AG04450 (cell line): ENCODE measurements at regions not wholly inside any gene's neighbourhood (a gene's known extent, or its start where the extent isn't known, plus 50 kb on each side); places are given as distances from the start of the nearest gene placed in this dataset.

Experiments
- CTCF ChIA-PET: fragments of 300-600, 350-600 bp; formaldehyde crosslinking; extraction: SDS; loops from one replicate; lab custom pipeline; 2022; ENCODE audit warnings: antibody characterized with exemption, inconsistent platforms; lab: Charles Lee
- POLR2A ChIA-PET: fragments of 350-600 bp; formaldehyde crosslinking; extraction: SDS; loops from one replicate; lab custom pipeline; 2021; ENCODE audit warnings: antibody characterized with exemption, inconsistent platforms; lab: Yijun Ruan, JAX
- DNase-seq: peaks from one replicate; pipeline ENCODE4 v3.0.0-alpha.2; 2011; ENCODE audit warnings: low read depth, low spot score
- H3K27ac ChIP-seq: one replicate; pipeline ENCODE4 v1.5.1; 2012; ENCODE audit warnings: low read depth, low read length, control low read depth
- H3K27me3 ChIP-seq: one replicate; pipeline ENCODE4 v1.6.0; 2012; ENCODE audit warnings: low read length; ENCODE audit not compliant: control insufficient read depth, insufficient read depth
- H3K4me3 ChIP-seq: 2 replicates; pipeline ENCODE4 v1.5.1; 2011; ENCODE audit warnings: mild to moderate bottlenecking, low read depth, low read length, control low read depth
- H3K9me3 ChIP-seq: 2 replicates; pipeline ENCODE4 v1.5.1; 2012; ENCODE audit warnings: low read length; ENCODE audit not compliant: control insufficient read depth, insufficient read depth
- TF ChIP-seq, protein P1 (sequence below): IDR thresholded peaks from 2 replicates; pipeline ENCODE4 v1.5.1; 2011; ENCODE audit warnings: low read depth, low read length, control low read depth, inconsistent platforms

DNA sequence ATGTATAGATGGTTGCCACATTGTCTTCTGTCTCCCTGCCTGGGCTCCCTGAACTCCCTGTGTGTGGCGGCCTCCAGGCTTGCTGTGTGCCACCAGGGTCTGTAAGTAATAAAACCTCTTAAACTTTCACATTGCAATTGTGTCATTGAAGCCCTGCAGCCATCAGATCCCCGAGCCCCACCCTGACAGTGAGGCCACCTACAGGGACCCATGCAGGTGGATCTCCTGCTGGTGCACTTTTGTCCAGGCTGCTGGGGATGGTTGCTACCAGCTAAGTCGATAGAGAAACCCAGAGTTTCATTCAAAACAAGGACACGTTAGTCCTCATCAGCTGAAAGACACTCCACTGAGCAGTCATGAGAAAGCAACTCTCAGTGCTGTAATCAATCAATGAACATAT lies 133.6 kb upstream of the PRICKLE2 start:
- no peaks in the 10 kb centered on the region for H3K9me3 ChIP-seq
- TF ChIP-seq, protein P1, sequence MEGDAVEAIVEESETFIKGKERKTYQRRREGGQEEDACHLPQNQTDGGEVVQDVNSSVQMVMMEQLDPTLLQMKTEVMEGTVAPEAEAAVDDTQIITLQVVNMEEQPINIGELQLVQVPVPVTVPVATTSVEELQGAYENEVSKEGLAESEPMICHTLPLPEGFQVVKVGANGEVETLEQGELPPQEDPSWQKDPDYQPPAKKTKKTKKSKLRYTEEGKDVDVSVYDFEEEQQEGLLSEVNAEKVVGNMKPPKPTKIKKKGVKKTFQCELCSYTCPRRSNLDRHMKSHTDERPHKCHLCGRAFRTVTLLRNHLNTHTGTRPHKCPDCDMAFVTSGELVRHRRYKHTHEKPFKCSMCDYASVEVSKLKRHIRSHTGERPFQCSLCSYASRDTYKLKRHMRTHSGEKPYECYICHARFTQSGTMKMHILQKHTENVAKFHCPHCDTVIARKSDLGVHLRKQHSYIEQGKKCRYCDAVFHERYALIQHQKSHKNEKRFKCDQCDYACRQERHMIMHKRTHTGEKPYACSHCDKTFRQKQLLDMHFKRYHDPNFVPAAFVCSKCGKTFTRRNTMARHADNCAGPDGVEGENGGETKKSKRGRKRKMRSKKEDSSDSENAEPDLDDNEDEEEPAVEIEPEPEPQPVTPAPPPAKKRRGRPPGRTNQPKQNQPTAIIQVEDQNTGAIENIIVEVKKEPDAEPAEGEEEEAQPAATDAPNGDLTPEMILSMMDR, result no peak
- ChIA-PET CTCF (interaction anchor here (0.7 kb wide), 1 partner anchor 21 kb away, joined by 3 read pairs; no protein-coding TSS in a partner anchor), POLR2A (no interaction called here)
- no peak overlapping the region for H3K4me3 ChIP-seq
- DNase-seq, result no peak
- H3K27me3 ChIP-seq, result no peaks in the 10 kb centered on the region
- H3K27ac ChIP-seq, result no peak overlapping the region

DNA sequence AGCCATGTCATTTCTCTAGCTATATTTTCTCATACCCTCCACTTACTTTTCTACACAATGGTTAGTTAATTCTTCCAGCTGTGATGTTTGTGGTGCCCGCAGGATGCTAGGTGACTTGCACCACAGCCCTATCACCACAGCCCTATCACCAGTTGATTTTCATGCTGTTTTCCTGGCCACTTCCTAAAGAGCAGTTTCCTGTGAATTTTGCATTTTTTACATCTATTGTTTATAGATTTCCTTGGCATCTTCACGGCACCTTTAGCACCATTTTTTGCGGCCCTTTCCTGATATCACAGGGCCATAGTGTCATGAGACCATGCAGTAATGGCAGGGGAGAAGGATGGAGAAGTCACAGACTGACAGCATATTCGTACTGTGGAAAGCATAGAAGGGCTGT lies 132.9 kb upstream of the PRICKLE2 start:
- TF ChIP-seq, protein P1, result no peak
- CTCF ChIA-PET, result no interaction called here
- POLR2A ChIA-PET, result no interaction called here
- Histone ChIP-seq H3K27ac (no peak overlapping the region), H3K4me3 (no peak overlapping the region), H3K27me3 (no peaks in the 10 kb centered on the region), H3K9me3 (no peaks in the 10 kb centered on the region)
- no peak for DNase-seq

DNA sequence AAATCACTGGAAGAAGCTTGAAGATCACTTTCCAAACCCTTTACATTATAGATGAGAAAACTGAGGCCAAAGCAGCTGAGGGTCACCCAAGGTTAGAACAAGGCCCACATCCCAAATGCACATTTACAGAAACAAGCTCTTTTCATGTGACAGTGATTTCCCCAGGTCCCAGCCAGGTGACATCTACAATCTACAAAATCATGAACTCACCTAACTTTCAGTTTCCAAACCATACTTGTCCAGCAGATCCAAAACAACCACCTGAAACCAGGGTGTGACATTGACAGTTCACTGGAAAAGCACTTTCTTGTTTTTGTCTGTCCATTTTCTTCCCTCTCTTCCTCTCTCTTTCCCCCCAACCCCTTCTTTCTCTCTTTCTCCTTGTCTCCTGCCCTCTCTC lies 132.2 kb upstream of the PRICKLE2 start:
- DNase-seq, result no peak
- no peak overlapping the region for H3K4me3 ChIP-seq
- H3K27ac ChIP-seq, result no peak overlapping the region
- CTCF ChIA-PET, result no interaction called here
- TF ChIP-seq, protein P1, result no peak
- no peaks in the 10 kb centered on the region for H3K9me3 ChIP-seq
- no peaks in the 10 kb centered on the region for H3K27me3 ChIP-seq
- POLR2A ChIA-PET, result no interaction called here

DNA sequence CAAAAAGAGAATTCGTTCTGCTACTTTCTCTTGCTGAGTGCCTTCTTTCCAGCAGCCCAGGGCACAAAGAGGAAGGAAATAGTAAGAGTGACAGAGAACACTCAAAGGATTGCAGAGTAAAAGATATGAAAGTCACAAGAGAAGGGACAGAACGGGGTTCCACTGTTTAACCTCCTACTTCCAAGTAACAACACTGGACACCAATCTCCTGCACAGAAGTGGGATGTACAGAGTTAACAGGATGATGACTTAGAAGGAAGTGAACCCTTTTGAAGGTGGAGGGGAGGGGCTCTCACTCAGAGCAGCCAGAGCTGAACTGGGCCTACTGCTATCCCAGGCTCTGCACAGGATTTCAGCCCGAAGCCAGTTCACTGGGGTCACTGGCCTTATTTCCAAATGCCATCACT lies 130.1 kb upstream of the PRICKLE2 start:
- ChIA-PET CTCF (no interaction called here), POLR2A (no interaction called here)
- H3K27ac ChIP-seq, result peak overlapping the region; percentile 25
- no peak overlapping the region for H3K4me3 ChIP-seq
- TF ChIP-seq, protein P1, result no peak
- no peaks in the 10 kb centered on the region for H3K9me3 ChIP-seq
- H3K27me3 ChIP-seq, result no peaks in the 10 kb centered on the region
- DNase-seq, result no peak

DNA sequence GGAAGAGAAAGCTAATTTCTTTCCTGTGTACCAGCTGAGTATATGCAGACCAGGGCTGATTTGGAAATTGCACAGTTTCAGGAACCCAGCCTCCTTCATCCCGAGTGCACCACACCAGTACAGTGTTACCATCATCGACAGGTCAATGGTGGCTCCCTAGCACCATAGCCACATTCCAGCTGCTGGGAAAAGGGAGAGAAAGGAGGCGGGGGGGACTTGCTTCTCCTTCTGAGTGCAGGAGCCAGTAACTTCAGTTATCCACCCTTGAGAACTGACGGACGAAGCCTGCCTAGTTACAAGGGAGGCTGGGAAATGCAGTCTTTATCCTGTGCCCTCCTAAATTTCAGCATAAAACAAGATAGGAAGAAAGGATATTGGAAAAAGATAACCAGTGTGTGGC lies 129.7 kb upstream of the PRICKLE2 start:
- Histone ChIP-seq H3K27ac (peak overlapping the region; percentile 25), H3K9me3 (no peaks in the 10 kb centered on the region), H3K27me3 (no peaks in the 10 kb centered on the region), H3K4me3 (no peak overlapping the region)
- no peak for DNase-seq
- TF ChIP-seq, protein P1, result no peak
- POLR2A ChIA-PET, result interaction anchor here (0.7 kb wide), 1 partner anchor 11 kb away, joined by 5 read pairs; no protein-coding TSS in a partner anchor
- CTCF ChIA-PET, result interaction anchor here (1.6 kb wide), 1 partner anchor 129 kb away, joined by 4 read pairs; no protein-coding TSS in a partner anchor
